HL-60 (cell line): ENCODE measurements at regions not wholly inside any gene's neighbourhood (a gene's known extent, or its start where the extent isn't known, plus 50 kb on each side); places are given as distances from the start of the nearest gene placed in this dataset.

Source experiments
- DNase-seq, 2 experiments: peaks; one replicate each; pipeline ENCODE4 v3.0.0-alpha.2; 2010 to 2020; ENCODE audit warnings: low read depth in 1 of 2, low spot score in 1 of 2
- H3K27ac ChIP-seq: fragments of 250-450 bp; sonication (Bioruptor Pico); replicated peaks from 2 replicates; pipeline ENCODE4 v1.5.1; 2020; ENCODE audit warnings: mild to moderate bottlenecking, moderate library complexity
- H3K27me3 ChIP-seq: fragments of 250-450 bp; sonication (Bioruptor Pico); 2 replicates; pipeline ENCODE4 v1.5.1; 2021; ENCODE audit warnings: mild to moderate bottlenecking, moderate library complexity; ENCODE audit not compliant: insufficient read depth, poor library complexity, severe bottlenecking
- H3K4me3 ChIP-seq: replicated peaks from 2 replicates; pipeline ENCODE4 v1.5.1; 2011; ENCODE audit warnings: mild to moderate bottlenecking, control low read depth, low read length; ENCODE audit not compliant: insufficient read depth
- CTCF ChIP-seq: IDR thresholded peaks from one replicate; pipeline ENCODE4 v1.5.1; 2011; ENCODE audit warnings: low read length, control low read depth, inconsistent platforms; ENCODE audit not compliant: insufficient read depth
- GABPA ChIP-seq: IDR thresholded peaks from 2 replicates; pipeline ENCODE4 v1.6.1; 2012; ENCODE audit warnings: low read depth
- POLR2AphosphoS5 ChIP-seq: IDR thresholded peaks from 2 replicates; pipeline ENCODE4 v1.6.1; 2012; ENCODE audit warnings: low read depth
- REST ChIP-seq: IDR thresholded peaks from 2 replicates; pipeline ENCODE4 v1.6.1; 2012; ENCODE audit warnings: low read depth; ENCODE audit not compliant: insufficient replicate concordance
- SPI1 ChIP-seq: IDR thresholded peaks from 2 replicates; pipeline ENCODE4 v1.6.1; 2012; ENCODE audit warnings: low read depth, mild to moderate bottlenecking, borderline replicate concordance

- H3K27me3 ChIP-seq, result no peaks in the 10 kb centered on the region
- H3K4me3 ChIP-seq, result no peak overlapping the region
- DNase-seq, result peak in 1 of 2 experiments; percentile 81
- H3K27ac ChIP-seq, result no peak overlapping the region
- TF ChIP-seq SPI1 (no peak; the same call in 1 of the 2 replicates), REST (no peak), CTCF (peak; percentile 92)
Observed at GRCh38 chr6:45714741-45715507, 300.7 kb downstream of the CLIC5 start.

GRCh38 chr6:45714006-45714730 lies 301.5 kb downstream of the CLIC5 start:
- H3K4me3 ChIP-seq, result no peak overlapping the region
- TF ChIP-seq SPI1 (no peak), CTCF (no peak), POLR2AphosphoS5 (no peak), GABPA (no peak), REST (no peak)
- no peaks in the 10 kb centered on the region for H3K27me3 ChIP-seq
- H3K27ac ChIP-seq, result no peak overlapping the region
- DNase-seq, result no peak
